Left ventricle myocardium inferior (tissue), 1 donor: ENCODE measurements at regions not wholly inside any gene's neighbourhood (a gene's known extent, or its start where the extent isn't known, plus 50 kb on each side); places are given as distances from the start of the nearest gene placed in this dataset.
"Not testable (repeated sequence)": the region's sequence is repeated elsewhere in the genome, so short reads cannot be mapped to it uniquely, and the experiment has no call there.

Source experiments
- DNase-seq: peaks from one replicate; pipeline ENCODE4 v3.0.0-alpha.2; 2020
- H3K27ac ChIP-seq: fragments of 200-600 bp; replicated peaks from 2 replicates; pipeline ENCODE4 v1.8.0; 2021
- H3K27me3 ChIP-seq: fragments of 200-600 bp; 2 replicates; pipeline ENCODE4 v1.8.0; 2021; ENCODE audit warnings: low read depth
- H3K36me3 ChIP-seq: fragments of 200-600 bp; 2 replicates; pipeline ENCODE4 v1.8.0; 2021
- H3K4me1 ChIP-seq: fragments of 200-600 bp; 2 replicates; pipeline ENCODE4 v1.8.0; 2021
- H3K4me3 ChIP-seq: fragments of 200-600 bp; 2 replicates; pipeline ENCODE4 v1.8.0; 2021; ENCODE audit warnings: mild to moderate bottlenecking, moderate library complexity
- H3K9me3 ChIP-seq: fragments of 200-600 bp; replicated peaks from 2 replicates; pipeline ENCODE4 v1.8.0; 2021
- intact Hi-C: fragments of 100-400 bp; cut with micrococcal nuclease; formaldehyde crosslinking; loops from one replicate; pipeline ENCODE4 v1.11.0; 2022
- TF ChIP-seq, protein P1 (sequence below): fragments of 200-600 bp; IDR thresholded peaks from 2 replicates; pipeline ENCODE4 v1.8.0; 2021; ENCODE audit warnings: antibody characterized with exemption, mild to moderate bottlenecking, borderline replicate concordance
- donor health status: DM: no; HTN: yes; CAD: no; lungs with severe emphysema.

DNA sequence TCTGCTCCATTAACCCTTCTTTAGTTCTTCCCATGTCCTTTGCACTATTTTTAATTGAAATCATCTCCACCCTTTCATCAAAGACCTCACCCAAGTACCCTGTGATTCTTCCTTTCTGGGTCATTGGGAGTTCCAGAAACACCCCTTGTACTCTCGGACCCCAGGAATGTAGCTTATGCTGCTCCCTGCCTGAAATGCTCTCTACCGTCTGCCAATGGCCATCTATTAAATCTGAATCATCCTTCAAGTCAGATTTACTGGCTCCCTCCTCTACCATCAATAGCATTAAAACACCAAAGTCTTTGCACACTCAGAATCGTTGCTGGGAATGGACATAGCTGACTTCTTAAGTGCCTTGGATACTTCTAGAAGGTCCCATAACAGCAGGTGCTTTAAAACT is 73.2 kb upstream of the GADD45A start:
- H3K4me3 ChIP-seq = no peak overlapping the region
- no peaks in the 10 kb centered on the region for H3K27me3 ChIP-seq
- H3K36me3 ChIP-seq = no peaks in the 10 kb centered on the region
- H3K9me3 ChIP-seq = no peaks in the 10 kb centered on the region
- TF ChIP-seq, protein P1, sequence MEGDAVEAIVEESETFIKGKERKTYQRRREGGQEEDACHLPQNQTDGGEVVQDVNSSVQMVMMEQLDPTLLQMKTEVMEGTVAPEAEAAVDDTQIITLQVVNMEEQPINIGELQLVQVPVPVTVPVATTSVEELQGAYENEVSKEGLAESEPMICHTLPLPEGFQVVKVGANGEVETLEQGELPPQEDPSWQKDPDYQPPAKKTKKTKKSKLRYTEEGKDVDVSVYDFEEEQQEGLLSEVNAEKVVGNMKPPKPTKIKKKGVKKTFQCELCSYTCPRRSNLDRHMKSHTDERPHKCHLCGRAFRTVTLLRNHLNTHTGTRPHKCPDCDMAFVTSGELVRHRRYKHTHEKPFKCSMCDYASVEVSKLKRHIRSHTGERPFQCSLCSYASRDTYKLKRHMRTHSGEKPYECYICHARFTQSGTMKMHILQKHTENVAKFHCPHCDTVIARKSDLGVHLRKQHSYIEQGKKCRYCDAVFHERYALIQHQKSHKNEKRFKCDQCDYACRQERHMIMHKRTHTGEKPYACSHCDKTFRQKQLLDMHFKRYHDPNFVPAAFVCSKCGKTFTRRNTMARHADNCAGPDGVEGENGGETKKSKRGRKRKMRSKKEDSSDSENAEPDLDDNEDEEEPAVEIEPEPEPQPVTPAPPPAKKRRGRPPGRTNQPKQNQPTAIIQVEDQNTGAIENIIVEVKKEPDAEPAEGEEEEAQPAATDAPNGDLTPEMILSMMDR = no peak
- H3K4me1 ChIP-seq = peaks cover 8% of the 10 kb centered on the region
- no peak overlapping the region for H3K27ac ChIP-seq
- intact Hi-C loops = no loop called here
- DNase-seq = no peak

DNA sequence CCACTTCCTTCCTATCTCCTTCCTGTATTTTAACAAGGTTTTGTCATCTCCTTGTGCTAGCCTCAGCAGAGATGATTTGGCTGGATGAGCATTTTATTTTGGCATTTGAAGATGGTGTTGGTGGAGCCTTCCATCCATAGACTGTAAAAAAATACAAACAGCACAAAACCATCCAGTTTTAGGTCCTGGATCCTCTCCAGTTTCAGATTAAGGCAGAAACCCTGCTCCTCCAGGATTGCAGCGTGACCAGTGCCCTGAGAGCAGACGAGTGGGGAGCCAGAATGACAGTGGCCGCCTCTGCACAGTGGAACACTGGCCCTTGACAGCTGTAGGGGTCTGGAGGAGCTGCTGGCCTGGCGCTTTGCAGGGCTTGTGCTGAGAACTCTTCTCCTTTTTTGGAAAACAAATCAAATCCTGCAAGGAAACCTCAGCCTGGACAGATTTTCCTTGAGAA is 72.2 kb upstream of the GADD45A start:
- peaks cover 8% of the 10 kb centered on the region for H3K4me1 ChIP-seq
- H3K4me3 ChIP-seq = no peak overlapping the region
- no peaks in the 10 kb centered on the region for H3K9me3 ChIP-seq
- no peaks in the 10 kb centered on the region for H3K36me3 ChIP-seq
- TF ChIP-seq, protein P1 = no peak
- intact Hi-C loops = no loop called here
- peak; percentile 21 for DNase-seq
- H3K27ac ChIP-seq = peak overlapping the region; percentile 50
- H3K27me3 ChIP-seq = no peaks in the 10 kb centered on the region

DNA sequence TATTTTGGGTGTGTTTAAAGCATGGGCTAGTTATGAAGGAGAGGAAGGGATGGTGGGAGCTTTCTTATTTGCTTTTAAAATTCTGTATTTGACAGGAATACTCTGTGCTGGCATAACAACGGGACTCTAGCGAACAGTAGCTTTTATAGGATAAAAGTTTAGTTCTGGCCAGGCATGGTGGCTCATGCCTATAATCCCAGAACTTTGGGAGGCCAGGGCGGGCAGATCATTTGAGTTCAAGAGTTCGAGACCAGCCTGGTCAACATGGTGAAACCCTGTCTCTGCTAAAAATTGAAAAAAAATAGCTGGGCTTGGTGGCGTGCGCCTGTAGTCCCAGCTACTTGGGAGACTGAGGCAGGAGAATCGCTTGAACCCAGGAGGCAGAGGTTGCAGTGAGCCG is 71.5 kb upstream of the GADD45A start:
- H3K4me1 ChIP-seq = peaks cover 12% of the 10 kb centered on the region
- peak overlapping the region; percentile 50 for H3K27ac ChIP-seq
- DNase-seq, H3K27me3 ChIP-seq, intact Hi-C loops, H3K4me3 ChIP-seq, H3K9me3 ChIP-seq, H3K36me3 ChIP-seq: not testable (repeated sequence)

DNA sequence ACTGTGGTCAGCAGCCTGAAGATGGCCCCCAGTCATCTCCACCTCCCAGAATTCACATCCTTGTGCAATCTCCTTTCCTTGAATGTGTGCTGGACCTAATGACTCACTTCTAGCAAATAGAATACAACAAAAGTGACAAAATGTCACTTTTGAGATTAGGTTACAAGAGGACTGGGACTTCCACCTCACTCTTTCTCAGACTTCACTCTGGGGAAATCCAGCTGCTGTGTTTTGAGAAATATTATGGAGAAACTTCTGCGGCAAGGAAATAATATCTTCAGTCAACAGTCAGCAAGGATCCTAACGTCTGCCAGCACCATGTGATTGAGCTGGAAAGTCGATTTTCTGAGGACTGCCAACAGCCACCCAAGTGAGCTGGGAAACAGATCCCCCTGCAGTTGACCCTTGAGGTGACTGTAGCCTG is 70.5 kb upstream of the GADD45A start:
- DNase-seq = no peak
- intact Hi-C loops = no loop called here
- Histone ChIP-seq H3K9me3 (no peaks in the 10 kb centered on the region), H3K27me3 (no peaks in the 10 kb centered on the region), H3K36me3 (no peaks in the 10 kb centered on the region), H3K27ac (no peak overlapping the region), H3K4me1 (peaks cover 19% of the 10 kb centered on the region), H3K4me3 (no peak overlapping the region)
- TF ChIP-seq, protein P1 = no peak

DNA sequence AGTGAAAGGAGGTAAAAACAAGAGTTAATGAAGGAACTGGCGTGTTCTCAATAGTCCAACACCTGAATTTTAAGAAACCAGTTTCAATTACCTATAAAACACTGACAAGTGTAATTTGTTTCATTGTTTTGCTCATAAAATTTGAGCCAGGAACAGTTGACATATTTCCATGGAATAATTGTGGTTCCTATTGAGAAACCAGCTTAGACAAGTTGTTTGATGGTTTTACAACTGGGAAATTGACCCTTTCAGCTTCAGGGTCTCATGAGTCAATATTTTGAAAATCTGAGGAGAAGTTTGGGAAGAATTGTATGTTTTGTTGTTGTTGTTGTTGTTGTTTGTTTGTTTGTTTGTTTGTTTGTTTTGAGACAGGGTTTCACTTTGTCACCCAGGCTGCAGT is 69.1 kb upstream of the GADD45A start:
- intact Hi-C loops = no loop called here
- Histone ChIP-seq H3K4me1 (peaks cover 19% of the 10 kb centered on the region), H3K27ac (no peak overlapping the region), H3K9me3 (no peaks in the 10 kb centered on the region), H3K36me3 (no peaks in the 10 kb centered on the region), H3K27me3 (no peaks in the 10 kb centered on the region), H3K4me3 (no peak overlapping the region)
- no peak for DNase-seq
- TF ChIP-seq, protein P1 = no peak

DNA sequence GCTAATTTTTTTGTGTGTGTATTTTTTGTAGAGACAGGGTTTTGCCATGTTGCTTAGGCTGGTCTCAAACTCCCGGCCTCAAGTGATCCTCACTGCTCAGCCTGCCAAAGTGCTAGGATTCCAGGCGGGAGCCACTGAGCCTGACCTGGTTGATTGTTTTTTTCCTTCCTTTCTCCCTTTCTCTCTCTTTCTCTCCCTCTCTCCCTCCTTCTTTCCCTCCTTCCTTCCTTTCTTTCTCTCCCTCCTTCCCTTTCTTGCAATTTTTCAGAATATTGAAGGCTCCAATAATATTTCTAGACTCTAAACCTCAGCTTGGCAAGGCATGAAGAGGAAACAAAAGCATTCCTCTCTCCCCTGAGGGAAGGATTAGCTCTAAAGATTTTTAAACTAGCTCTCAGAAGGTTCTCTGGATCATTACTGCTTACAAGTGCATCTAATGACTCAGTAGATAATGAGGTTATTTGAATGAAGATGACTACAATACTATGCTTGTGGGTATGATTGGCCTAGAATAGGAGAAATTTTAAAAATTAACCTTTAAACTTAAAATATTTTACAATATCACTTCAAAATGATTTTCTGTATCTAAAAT is 68.5 kb upstream of the GADD45A start:
- Histone ChIP-seq H3K4me1 (peaks cover 19% of the 10 kb centered on the region), H3K27ac (no peak overlapping the region), H3K4me3 (no peak overlapping the region), H3K27me3 (no peaks in the 10 kb centered on the region), H3K9me3 (no peaks in the 10 kb centered on the region), H3K36me3 (no peaks in the 10 kb centered on the region)
- intact Hi-C loops = no loop called here
- DNase-seq = no peak
- TF ChIP-seq, protein P1 = no peak
